SK-N-MC (cell line): ENCODE measurements at regions not wholly inside any gene's neighbourhood (a gene's known extent, or its start where the extent isn't known, plus 50 kb on each side); places are given as distances from the start of the nearest gene placed in this dataset.

Experiments
- DNase-seq: peaks from one replicate; pipeline ENCODE4 v3.0.0-alpha.2; 2011; ENCODE audit warnings: low read depth, low spot score
- H3K27ac ChIP-seq: fragments of 200-600 bp; sonication (generic); 2 replicates; pipeline ENCODE4 v1.5.1; 2016; ENCODE audit warnings: mixed run types
- H3K36me3 ChIP-seq: fragments of 200-600 bp; sonication (generic); 2 replicates; pipeline ENCODE4 v1.6.1; 2017; ENCODE audit warnings: antibody characterized with exemption, low read length, mixed read lengths; ENCODE audit not compliant: insufficient read depth
- H3K4me3 ChIP-seq: fragments of 200-600 bp; sonication (generic); 2 replicates; pipeline ENCODE4 v1.5.1; 2016
- H3K9ac ChIP-seq: fragments of 200-600 bp; sonication (generic); 2 replicates; pipeline ENCODE4 v1.8.0; 2017; ENCODE audit warnings: mixed run types, mixed read lengths; ENCODE audit not compliant: insufficient read length
- H3K9me3 ChIP-seq: fragments of 200-600 bp; sonication (generic); 2 replicates; pipeline ENCODE4 v1.6.1; 2017; ENCODE audit warnings: low read depth, mild to moderate bottlenecking, antibody characterized with exemption, low read length, moderate library complexity, mixed read lengths
- EZH2 ChIP-seq: fragments of 200-600 bp; sonication (generic); IDR thresholded peaks from one replicate; pipeline ENCODE4 v1.6.1; 2017; ENCODE audit warnings: antibody characterized with exemption
- FOXP2 ChIP-seq: optimal IDR thresholded peaks from 2 replicates; pipeline ENCODE3; 2011; ENCODE audit warnings: mild to moderate bottlenecking, moderate library complexity; ENCODE audit not compliant: insufficient read depth; ENCODE audit errors: extremely low read length, control extremely low read depth
- POLR2AphosphoS5 ChIP-seq: IDR thresholded peaks from 2 replicates; pipeline ENCODE4 v1.6.1; 2012; ENCODE audit warnings: mild to moderate bottlenecking, low read depth, low read length, borderline replicate concordance

DNA sequence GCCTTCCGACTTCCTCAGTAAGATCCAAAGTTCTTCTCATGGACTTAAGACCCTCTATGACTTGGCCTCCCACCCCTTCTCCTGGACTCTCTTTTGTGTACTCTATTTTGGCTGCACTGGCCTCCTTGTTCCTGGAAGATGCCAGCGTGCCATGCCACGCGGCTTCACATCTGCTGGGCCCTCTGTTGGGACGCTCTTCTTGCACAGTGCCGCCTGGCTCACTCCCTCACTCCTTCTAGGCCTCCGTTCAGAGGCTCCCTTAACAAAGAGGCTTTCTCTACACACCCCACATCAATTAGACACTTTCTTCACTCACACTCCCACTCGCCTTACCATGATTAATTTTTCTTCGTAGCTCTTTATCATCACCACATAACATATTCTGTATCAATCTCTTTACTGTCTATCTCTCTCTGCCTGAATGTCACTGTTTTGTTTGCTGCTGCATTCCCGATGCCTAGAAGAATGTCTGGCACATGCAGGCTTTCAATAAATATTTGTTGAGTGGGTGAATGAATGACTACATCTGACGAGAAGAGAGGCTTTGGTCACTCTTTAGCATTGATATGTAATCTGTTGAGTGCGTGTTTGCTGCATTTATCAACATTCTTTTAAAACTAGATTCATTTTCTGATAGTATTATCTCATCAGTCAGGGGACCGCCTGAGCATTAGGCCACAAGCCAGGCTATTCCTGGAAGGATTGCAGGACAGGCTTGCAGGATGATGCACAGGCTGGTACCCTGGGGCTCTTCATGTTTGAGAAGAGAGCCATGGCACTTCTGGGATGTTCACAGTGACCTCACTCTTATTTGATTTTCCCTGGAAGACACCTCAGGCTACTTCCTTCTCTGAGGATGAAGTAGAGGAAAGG lies 60.6 kb upstream of the AMPD3 start:
- Histone ChIP-seq H3K27ac (no peak overlapping the region), H3K4me3 (no peak overlapping the region), H3K36me3 (no peaks in the 10 kb centered on the region), H3K9me3 (no peaks in the 10 kb centered on the region), H3K9ac (no peak overlapping the region)
- TF ChIP-seq EZH2 (no peak), FOXP2 (no peak), POLR2AphosphoS5 (no peak)
- no peak for DNase-seq

DNA sequence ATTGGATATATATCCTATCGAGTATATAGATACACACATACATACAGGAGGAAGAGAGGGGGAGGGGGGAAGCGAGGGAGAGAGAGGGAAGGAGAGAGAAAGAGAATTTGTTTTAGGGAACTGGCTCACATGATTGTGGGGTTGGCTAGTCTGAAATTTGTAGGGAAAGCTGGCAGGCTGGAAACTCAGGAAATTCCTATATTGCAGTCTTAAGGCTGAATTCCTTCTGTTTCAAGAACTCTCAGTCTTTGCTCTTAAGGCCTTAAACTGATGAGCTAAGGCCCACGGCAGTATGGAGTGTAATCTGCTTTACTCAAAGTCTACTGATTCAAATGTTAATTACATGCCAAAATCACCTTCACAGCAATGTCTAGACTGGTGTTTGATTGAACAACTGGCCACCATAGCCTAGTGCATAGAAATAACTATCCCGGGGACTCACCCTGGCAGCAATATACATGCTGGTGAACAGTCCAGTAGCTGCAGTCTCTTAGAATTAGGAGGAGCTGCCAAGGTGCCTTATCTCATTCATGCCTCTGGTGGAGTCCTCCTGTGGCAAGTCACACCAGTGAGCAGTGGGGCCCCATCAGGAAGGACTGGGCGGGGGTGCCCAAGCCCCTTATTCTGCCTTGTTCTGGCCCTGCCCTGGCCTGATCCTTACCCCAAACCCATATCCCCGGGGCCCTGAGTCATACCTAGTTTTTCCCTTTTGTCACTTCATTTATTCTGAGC lies 59.7 kb upstream of the AMPD3 start:
- H3K9me3 ChIP-seq: no peaks in the 10 kb centered on the region
- H3K9ac ChIP-seq: no peak overlapping the region
- no peak overlapping the region for H3K27ac ChIP-seq
- H3K4me3 ChIP-seq: no peak overlapping the region
- DNase-seq: no peak
- TF ChIP-seq POLR2AphosphoS5 (no peak), EZH2 (no peak), FOXP2 (no peak)
- no peaks in the 10 kb centered on the region for H3K36me3 ChIP-seq

DNA sequence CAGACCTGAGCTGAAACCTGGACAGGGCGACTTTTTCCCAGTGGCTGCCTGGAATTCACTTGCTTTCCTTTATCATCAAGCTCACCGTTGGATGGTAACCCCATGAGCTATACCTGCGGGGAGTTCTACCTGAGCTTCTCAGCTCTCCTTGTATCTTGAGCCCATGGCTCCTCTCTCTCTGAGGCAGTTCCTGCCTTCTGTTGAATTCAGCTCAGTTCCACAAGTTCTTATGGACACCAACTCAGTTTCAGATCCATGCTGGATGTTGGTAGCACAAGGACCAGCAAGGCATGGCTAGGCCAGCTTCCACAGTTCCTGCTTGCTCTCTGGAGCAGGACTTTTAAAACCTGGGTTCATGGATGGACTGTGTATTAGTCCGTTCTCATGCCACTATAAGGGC lies 58.3 kb upstream of the AMPD3 start:
- no peak for DNase-seq
- Histone ChIP-seq H3K9ac (no peak overlapping the region), H3K4me3 (no peak overlapping the region), H3K27ac (no peak overlapping the region), H3K36me3 (no peaks in the 10 kb centered on the region), H3K9me3 (no peaks in the 10 kb centered on the region)
- TF ChIP-seq FOXP2: no peak
- TF ChIP-seq EZH2: no peak
- TF ChIP-seq POLR2AphosphoS5: no peak

DNA sequence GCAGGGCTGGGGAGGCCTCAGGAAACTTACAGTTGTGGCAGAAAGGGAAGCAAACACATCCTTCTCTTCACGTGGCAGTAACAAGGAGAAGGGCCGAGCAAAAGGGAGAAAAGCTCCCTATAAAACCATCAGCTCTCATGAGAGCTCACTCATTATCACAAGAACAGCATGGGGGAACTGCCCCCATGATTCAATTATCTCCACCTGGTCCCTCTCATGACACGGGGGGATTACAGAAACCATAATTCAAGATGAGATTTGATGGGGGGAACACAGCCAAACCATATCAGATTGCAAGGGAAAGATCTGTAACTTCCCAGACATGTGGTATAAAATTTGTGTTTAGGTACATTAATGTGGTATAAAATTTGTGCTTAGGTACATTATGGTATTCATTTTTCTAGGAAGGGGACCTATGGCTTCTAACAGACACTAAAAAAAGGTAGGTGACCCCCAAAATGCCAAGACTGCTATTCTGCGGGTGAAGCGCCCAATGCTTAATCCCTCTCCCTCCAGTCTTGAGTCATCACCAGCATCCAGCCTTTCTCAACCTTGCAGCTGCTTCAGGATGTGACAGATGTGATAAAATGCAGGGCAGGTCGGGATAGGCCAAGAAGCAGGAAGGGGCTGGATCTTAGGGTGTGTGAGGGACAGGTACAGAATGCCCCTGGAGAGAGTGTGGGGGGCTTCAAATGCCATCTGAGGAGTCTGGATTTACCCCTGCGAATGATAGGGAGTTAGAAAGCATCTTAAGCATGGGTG lies 57.7 kb upstream of the AMPD3 start:
- TF ChIP-seq EZH2: no peak
- TF ChIP-seq POLR2AphosphoS5: no peak
- TF ChIP-seq FOXP2: no peak
- Histone ChIP-seq H3K9me3 (no peaks in the 10 kb centered on the region), H3K9ac (no peak overlapping the region), H3K27ac (no peak overlapping the region), H3K36me3 (no peaks in the 10 kb centered on the region), H3K4me3 (no peak overlapping the region)
- DNase-seq: no peak

- H3K4me3 ChIP-seq: no peak overlapping the region
- no peak for DNase-seq
- no peaks in the 10 kb centered on the region for H3K36me3 ChIP-seq
- no peaks in the 10 kb centered on the region for H3K9me3 ChIP-seq
- H3K27ac ChIP-seq: no peak overlapping the region
- TF ChIP-seq EZH2 (no peak), FOXP2 (no peak), POLR2AphosphoS5 (no peak)
- H3K9ac ChIP-seq: no peak overlapping the region
Observed at GRCh38 chr11:10398525-10398924, 56.5 kb upstream of the AMPD3 start.

GRCh38 chr11:10400856-10401255 lies 54.2 kb upstream of the AMPD3 start:
- peak overlapping the region; percentile 72 for H3K27ac ChIP-seq
- no peaks in the 10 kb centered on the region for H3K9me3 ChIP-seq
- no peak for DNase-seq
- no peak overlapping the region for H3K9ac ChIP-seq
- no peaks in the 10 kb centered on the region for H3K36me3 ChIP-seq
- TF ChIP-seq EZH2 (no peak), FOXP2 (no peak), POLR2AphosphoS5 (no peak)
- H3K4me3 ChIP-seq: peak overlapping the region; percentile 18; the same call in 1 of the 2 replicates

GRCh38 chr11:10401256-10401655 lies 53.8 kb upstream of the AMPD3 start:
- TF ChIP-seq FOXP2 (no peak), POLR2AphosphoS5 (no peak), EZH2 (no peak)
- DNase-seq: no peak
- H3K27ac ChIP-seq: peak overlapping the region; percentile 72
- H3K9ac ChIP-seq: no peak overlapping the region
- H3K36me3 ChIP-seq: no peaks in the 10 kb centered on the region
- H3K9me3 ChIP-seq: no peaks in the 10 kb centered on the region
- peak overlapping the region; percentile 18; the same call in 1 of the 2 replicates for H3K4me3 ChIP-seq
